MM.1S (cell line): ENCODE measurements at regions not wholly inside any gene's neighbourhood (a gene's known extent, or its start where the extent isn't known, plus 50 kb on each side); places are given as distances from the start of the nearest gene placed in this dataset.

Experiments
- CTCF ChIP-seq: fragments of 300-600 bp; sonication (generic); IDR thresholded peaks from 2 replicates; pipeline ENCODE4 v1.5.1; 2016; ENCODE audit warnings: antibody characterized with exemption, low read length, mixed read lengths
- EZH2 ChIP-seq: fragments of 300-600 bp; sonication (generic); optimal IDR thresholded peaks from 2 replicates; pipeline ENCODE3; 2017; ENCODE audit warnings: low read depth, mild to moderate bottlenecking, antibody characterized with exemption, low read length, mixed read lengths

GRCh38 chr4:41396869-41397268, 140.1 kb downstream of the UCHL1 start:
- TF ChIP-seq CTCF (no peak), EZH2 (no peak)
